ENCODE measurements at regions not wholly inside any gene's neighbourhood (a gene's known extent, or its start where the extent isn't known, plus 50 kb on each side); places are given as distances from the start of the nearest gene placed in this dataset.

DNA sequence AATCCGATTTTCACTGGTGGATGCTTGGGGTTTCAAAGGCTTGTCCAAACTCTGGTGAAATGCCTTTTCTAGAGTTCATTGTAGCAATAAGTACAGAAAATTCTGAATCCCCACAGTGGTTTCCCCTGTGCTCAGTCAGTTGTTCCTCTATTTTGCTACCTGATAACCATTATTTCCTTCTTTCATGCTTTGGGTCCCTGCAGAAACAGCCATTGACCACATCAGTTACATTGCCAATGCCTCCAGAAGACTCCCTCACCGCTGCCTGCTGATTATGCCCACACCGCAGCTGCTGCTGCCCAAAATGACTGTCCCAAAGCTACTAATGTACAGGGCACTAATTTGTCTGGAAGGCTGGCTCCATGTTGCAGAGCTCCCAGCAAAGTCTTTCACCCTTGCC lies 517.3 kb downstream of the KLF12 start:
- no peak overlapping the region for H3K27ac ChIP-seq
- TF ChIP-seq, protein P1, sequence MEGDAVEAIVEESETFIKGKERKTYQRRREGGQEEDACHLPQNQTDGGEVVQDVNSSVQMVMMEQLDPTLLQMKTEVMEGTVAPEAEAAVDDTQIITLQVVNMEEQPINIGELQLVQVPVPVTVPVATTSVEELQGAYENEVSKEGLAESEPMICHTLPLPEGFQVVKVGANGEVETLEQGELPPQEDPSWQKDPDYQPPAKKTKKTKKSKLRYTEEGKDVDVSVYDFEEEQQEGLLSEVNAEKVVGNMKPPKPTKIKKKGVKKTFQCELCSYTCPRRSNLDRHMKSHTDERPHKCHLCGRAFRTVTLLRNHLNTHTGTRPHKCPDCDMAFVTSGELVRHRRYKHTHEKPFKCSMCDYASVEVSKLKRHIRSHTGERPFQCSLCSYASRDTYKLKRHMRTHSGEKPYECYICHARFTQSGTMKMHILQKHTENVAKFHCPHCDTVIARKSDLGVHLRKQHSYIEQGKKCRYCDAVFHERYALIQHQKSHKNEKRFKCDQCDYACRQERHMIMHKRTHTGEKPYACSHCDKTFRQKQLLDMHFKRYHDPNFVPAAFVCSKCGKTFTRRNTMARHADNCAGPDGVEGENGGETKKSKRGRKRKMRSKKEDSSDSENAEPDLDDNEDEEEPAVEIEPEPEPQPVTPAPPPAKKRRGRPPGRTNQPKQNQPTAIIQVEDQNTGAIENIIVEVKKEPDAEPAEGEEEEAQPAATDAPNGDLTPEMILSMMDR (conservative IDR thresholded peaks at IDR 0.05) = no peak

DNA sequence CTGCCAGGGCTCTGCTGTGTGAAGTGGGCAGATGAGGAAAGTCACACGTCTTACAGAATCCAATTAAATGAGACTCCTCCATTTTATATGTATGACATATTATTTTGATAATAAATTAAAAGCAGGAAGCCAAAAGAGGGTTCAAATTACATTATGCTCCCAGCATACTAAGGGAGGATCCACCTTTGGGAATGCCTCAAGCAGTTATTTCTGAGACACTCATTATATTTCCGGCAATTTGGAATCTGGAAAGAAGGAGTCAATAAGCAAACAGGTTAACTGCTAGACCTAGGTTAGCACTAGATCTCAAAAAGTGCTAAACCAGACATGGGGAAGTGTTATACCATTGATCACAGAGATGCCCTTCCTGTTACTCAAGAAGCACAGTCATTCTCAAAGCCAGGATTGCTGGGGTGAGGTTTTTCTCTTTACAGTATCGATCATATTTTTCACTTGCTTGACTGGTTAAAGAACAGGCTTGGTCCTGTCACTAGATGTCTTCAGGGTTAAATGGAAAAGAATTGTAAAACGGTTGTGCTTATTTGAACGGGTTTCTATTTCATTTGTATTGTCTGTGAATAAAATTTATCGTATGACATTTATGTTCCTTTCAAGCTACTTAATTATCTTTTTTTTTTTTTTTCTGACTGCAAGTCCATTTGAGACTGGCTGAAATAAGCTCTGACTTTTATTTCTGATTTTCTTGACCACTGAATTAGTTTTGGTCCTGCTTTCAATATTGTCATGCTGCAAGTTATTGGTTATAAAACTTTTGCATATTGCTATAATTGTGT lies 523.2 kb downstream of the KLF12 start:
- TF ChIP-seq, protein P1 (conservative IDR thresholded peaks at IDR 0.05) = no peak
- no peak overlapping the region for H3K27ac ChIP-seq

DNA sequence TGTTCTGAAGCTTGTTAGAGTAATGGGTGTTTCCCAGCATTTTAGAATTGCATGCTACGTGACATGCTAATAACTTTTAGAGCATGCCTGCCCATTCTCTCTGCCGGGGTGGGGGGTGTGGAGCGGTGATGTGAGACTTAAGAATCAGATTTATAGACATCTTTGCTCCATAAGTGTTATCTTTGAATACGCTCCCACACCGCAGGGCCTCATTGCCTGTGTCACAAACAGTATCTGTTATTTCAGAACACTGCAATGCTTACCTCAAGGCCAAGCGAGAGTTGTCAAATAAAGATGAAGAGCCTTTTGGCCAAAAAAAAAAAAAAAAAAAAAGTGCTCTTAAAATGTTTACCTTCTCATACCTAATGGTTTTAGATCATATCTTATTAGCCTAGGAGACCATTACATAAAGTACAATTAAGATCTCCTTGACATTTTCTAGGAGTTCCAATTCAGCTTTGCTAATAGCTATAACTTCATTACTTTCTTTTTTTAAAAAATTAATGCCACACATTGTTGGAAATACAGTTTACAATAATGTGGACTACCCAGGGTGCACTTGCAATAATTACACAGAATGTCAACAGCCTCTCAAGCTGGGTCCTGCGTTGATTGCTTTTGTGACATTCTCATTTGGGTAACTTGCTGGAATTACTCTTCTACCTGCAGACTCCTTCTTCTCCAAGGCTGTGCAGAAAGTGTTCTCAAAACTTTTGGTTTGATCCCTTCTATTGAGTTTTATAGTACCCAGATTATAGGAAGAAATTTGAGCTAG lies 525.3 kb downstream of the KLF12 start:
- H3K27ac ChIP-seq = no peak overlapping the region
- TF ChIP-seq, protein P1 (conservative IDR thresholded peaks at IDR 0.05) = no peak

DNA sequence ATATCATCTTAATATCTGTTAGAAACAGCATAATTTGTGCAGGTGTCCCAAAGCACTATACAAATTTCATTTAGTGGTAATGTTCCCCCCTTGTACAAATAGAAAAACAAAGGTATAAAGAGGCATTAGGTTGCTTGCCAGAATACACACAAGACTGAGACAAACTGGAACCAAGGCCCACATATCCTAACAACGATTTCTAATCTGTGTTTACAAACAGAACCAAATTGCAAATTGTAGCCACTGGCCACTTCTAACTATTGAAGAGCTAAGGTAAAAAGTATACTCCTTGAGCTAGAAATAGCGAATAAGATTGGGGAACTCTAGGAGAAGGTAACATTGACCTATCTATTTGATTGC lies 526.1 kb downstream of the KLF12 start:
- TF ChIP-seq, protein P1 (conservative IDR thresholded peaks at IDR 0.05) = no peak
- no peak overlapping the region for H3K27ac ChIP-seq

DNA sequence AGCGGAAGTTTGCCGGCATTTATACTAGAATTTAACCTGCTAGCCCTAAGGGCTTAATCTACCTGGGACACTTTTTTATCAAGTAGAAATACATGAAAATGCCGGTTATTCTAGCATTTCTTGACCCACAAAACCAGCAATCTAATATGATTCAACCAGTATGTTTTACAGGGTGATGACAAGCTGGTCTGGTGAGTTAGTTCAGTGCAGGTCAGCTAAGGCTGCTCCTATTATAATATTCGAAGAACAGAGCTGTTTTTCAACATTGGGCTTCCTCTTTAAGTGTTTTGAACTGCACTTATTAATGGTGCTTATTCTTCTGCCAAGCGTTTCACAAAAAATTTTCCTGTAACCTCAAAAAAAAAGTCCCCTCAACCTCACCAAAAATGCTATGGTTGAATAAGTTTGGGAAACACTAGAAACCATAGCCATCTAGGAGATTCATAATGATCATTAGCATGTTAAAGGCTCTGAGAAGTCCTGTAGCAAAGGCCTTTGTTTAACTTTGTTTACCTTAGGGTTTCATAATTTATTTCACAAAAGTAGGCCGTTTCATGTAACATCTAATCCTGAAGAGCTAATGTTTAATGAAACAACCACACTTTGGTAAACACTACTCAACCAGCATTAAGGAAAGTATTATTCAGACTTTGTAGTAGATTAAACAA lies 526.6 kb downstream of the KLF12 start:
- TF ChIP-seq, protein P1 (conservative IDR thresholded peaks at IDR 0.05) = no peak
- no peak overlapping the region for H3K27ac ChIP-seq

DNA sequence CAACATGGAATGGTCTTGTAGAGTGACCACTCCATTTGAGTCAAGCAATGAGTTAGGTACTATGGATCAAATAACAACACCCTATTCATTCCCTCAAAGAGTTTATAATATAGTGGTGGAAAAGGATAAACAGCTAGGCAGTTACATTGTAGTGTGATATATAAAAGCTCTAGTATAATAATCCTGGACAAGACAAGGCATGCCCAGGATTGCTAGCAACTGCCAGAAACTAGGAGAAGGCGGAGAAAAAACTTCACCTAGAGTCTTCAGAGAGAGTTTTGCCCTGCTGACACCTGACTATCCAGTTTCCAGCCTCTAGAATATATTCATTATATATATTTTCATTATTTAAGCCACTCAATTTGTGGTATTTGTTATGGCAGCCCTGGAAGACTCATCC lies 530.6 kb downstream of the KLF12 start:
- H3K27ac ChIP-seq = no peak overlapping the region
- TF ChIP-seq, protein P1 (conservative IDR thresholded peaks at IDR 0.05) = no peak

DNA sequence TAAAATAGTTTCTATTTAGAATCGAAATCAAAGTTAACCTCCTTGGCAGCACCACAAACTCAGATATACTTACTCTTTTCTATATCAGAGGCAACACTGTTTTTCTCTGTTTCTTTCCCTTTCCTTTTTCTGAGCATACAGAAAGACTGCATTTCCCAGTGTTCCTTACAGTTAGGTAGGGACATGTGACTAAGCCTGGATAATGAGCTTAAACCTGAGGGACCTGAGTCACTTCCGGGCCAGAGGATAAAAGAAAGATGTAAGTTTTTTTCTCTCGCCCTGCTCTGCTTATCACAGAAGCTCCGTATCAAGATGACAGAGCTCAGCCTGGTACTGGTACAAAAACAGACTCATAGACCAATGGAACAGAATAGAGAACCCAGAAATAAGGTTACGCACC lies 531.9 kb downstream of the KLF12 start:
- TF ChIP-seq, protein P1 (conservative IDR thresholded peaks at IDR 0.05) = no peak
- no peak overlapping the region for H3K27ac ChIP-seq
